LHCN-M2 (cell line): ENCODE measurements at regions not wholly inside any gene's neighbourhood (a gene's known extent, or its start where the extent isn't known, plus 50 kb on each side); places are given as distances from the start of the nearest gene placed in this dataset.

Source experiments
- DNase-seq: peaks from one replicate; pipeline ENCODE4 v3.0.0-alpha.2; 2012; ENCODE audit warnings: low read depth

- DNase-seq, result no peak
These were observed 366.3 kb upstream of the IRX4 start for GRCh38 chr5:2249026-2249425.

DNA sequence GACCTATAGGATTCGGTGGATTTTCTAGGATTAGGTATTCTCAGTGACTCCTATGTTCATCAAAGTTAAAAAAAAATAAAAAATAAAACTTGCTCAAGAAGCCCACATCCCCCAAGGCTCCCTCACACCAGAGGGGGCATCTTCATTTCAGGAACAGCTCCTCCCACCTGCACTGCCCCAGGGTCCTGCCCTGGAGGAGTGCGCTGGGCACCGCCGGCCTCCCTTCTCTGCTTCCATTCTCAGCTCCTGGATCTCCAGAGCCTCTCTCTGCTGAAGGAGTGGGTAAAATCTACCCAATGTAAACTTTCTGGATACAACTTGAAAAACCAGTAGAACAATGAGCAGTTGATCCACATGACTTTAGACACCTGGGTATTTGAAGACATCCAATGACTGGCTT lies 359.8 kb upstream of the IRX4 start:
- DNase-seq, result no peak

GRCh38 chr5:2241842-2242241 lies 359.1 kb upstream of the IRX4 start:
- no peak for DNase-seq

GRCh38 chr5:2240118-2240904 lies 357.6 kb upstream of the IRX4 start:
- no peak for DNase-seq

DNA sequence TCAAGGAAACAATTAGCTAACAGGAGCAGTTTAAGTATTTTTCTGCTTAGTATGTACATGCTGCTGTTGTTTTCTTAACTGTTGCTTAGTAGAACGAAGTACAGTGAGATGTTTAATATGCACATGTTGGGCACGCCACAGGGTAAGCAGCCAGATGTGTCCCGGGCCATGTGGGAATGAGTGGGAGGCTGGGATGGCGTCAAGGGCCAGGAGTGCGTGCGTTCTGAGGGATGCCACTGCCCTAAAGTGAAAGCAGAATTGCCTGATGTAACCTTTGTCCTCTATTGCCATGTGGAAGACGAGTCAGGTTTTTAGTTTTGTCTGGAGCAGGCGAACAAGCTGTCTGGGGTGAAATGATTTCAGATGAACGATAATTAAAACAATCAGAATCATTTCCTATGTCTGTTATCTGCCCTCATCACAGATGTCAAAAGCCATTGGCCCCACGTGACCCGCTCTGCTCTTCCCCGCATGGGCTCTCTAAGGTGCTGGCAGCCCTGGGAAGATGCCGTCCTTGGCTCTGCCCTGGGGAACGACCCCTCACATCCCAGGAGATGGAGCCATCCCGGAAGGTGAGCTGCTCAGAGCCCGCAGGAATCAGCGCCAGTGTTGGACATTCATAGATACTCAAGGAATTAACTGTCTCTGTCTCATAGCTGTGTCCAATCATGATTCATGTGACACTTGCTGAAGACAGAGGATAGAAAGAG lies 356.6 kb upstream of the IRX4 start:
- no peak for DNase-seq

GRCh38 chr5:2238732-2239131 lies 356.0 kb upstream of the IRX4 start:
- DNase-seq, result no peak

DNA sequence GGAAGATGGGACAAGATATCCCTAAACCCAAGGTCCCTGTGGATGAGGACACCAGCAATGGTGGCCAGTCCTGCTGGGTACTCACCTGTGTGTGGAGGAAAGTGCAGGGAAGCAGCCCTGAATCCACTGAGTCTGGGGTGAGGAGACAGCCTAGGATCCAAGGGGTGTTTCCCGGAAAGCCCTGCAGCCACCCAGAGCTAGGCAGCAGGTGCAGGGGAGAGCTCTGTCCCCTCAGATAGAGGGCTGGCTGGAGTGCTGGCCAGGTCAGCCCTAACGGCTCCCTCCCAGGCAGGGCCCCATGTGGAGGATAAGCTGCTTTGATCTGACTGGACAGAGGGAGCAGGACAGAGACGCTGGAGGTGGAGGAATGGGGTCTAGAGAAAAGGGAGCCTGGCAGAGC lies 344.7 kb upstream of the IRX4 start:
- DNase-seq, result no peak

GRCh38 chr5:2224689-2225088 lies 342.0 kb upstream of the IRX4 start:
- DNase-seq, result no peak

GRCh38 chr5:2223303-2223702 lies 340.6 kb upstream of the IRX4 start:
- no peak for DNase-seq

DNA sequence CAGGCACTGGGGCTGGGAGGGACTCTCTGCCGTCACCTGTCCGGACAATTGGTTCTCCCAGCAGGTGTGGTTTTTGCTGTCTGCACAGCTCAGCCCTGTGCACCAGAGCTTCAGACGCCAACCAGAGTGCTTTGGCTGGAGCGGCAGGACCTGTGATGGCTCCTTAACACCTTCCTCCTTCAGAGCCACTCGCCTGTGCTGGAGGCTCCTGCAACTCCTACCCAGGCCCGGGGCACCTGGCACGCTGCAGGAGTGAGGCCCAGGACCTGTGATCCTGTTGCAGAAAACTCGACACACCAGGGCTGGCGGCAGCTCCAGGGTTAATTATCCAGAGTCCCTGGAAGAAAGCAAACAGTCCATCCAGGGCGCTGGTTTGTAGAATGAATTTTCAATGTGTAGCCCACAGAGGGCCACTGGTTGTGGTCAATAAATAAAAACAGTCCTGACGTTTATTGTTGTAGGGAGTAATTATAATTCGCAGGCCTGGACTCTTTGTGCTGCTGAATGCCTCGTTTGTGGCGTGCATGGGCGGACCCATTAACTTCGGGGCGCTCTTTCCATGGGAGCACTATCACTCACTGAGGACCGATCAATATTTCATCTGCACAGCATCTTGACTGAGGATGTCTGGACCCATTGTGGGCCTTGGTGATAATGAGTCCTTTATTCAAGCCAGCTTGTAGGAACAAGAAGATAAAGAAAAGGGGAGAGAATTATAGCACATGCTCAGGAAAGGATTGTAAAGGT lies 339.7 kb upstream of the IRX4 start:
- DNase-seq, result no peak

DNA sequence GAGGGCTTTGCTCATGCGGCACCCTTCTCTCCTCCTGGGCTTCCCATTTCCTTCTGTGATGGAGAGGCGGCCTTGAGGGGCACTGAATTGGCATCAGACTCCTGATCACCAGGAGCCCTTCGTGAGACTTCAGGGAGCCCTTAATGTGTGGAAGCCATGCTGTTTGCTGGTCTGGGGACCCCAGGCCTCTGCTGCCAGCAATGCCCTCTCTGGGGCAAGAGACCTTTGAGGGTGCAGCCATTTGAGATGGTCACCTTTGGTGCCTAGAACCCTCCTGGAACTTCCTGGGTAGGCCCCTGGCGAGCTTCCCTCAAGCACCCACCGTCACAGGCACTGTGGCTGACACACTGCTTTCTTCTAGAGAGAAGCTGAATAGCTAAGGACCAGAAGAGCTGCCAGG lies 338.7 kb upstream of the IRX4 start:
- DNase-seq, result no peak

GRCh38 chr5:2220741-2221140 lies 338.0 kb upstream of the IRX4 start:
- DNase-seq, result no peak

DNA sequence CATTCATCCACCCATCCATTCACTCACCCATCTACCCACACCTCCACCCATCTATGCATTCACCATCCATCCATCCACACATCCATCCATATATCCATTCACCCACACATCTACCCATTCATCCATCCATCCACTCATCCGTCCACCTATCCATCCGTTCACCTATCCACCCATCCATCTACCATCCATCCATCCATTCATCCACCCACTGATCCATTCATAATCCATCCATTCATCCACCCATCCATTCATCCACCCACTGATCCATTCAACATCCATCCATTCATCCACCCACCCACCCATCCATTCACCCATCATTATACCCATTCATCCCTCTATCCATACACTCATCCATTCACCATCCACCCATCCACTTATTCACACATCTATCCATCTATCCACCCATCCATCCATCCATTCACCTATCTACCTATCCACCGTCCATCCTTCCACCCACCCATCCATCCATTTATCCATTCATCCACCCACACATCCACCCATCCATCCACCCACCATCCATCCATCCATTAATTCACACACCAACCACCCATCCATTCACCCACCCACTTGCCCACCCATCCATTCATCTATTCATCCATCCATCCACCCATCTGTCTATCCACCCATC lies 336.5 kb upstream of the IRX4 start:
- DNase-seq, result no peak

- DNase-seq, result no peak
These were observed 334.5 kb upstream of the IRX4 start for GRCh38 chr5:2217219-2217618.

- DNase-seq, result no peak
These were observed 332.3 kb upstream of the IRX4 start for GRCh38 chr5:2214910-2215590.

DNA sequence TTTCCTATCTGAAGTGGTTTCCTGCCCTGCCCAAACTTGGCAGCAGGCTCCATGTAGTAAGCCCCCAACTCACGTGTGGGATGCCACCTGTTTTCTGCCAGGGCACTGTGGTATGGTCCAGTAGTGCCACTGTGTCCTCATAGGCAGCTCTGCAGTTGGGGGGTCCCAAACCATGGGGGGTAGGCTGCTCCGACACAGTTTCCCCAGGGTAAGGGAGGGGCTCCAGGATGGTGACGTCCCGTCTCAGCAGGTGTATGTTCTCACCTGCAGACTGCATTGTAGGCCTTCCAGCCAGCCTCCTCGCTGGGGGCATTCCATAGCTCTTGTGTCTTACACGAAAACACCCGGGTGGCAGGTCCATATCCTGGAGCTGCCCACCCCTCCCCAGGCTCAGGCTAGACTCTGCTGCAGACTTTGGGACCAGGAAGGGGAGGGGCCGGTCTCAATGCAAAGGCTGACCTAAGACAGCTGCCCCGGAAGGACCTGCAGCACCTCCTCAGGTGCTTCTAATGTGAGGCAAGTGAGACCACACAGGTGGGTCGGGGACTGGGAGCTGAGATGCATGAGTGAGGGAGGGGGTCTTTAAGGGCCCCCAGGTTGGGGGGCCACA lies 330.5 kb upstream of the IRX4 start:
- DNase-seq, result no peak

DNA sequence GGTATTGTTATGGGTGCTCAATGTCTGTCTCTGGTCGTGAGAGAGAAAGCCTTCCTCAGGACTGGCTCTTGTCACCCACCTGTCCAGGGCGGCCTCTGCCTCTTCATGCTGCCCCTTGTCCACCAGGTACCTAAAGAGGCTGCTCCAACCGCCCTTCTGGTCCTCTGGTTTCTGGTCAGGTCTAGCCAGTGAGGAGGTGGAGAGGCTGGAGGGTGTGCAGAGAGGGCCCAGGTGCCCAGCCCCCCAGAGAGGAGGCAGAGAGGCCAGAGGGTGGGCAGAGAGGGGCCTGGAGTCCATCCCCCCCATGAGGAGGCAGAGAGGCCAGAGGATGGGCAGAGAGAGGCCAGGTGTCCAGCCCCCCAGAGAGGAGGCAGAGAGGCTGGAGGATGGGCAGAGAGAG lies 329.8 kb upstream of the IRX4 start:
- no peak for DNase-seq

DNA sequence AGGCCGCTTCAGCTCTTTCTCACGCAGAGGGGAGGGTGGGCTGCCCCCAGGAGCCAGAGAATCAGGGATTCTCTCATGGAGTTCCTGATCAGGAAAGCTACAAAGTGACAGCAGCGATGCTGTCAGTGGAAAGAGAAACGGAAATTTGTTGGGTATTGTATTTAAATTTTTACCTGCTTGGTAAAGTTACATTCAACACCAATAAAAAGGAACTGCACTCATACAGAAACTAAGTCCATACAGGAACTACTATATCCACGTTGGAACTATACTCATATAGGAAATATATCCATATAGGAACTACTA lies 325.5 kb upstream of the IRX4 start:
- DNase-seq, result no peak

DNA sequence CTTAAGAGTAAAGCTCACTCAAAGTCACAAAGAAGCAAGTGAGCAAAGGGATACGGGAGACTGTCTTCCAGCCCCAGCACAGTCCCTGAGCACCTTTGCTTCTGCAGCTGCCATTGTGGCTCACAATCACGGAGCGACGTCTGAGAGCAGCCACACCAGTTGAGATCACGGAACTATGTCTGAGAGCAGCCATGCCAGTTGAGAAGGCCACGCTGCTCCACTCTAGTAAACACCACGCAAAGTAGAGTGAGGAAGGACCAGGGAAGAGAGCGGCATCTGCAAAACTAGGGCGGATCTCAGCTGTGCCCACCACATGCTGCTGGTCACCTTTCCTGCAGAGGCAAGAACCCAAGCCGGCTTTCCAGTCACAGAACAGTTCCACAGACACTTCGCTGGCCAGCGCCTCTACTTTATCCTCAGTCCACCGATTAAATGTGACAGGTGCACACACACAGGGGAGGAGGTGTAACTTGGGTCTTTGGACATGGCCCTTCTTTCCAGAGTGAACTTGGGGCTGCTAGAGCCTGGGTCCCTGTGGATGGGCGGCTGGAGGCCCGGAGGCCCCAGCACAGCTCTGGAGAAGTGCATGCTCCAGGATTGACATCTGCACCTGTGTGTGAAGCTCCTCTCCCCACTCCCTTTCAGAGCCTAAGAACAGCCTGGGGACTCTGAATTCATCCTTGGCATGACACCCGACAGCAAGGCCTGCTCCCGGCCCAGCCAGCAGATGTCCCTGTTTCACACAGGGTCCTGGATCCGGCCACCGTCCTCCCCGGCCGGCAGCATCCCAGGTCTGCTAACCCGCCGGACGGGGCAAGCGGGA lies 324.9 kb upstream of the IRX4 start:
- no peak for DNase-seq

GRCh38 chr5:2207109-2207399 lies 324.3 kb upstream of the IRX4 start:
- no peak for DNase-seq
